K562 (cell line): ENCODE measurements at regions not wholly inside any gene's neighbourhood (a gene's known extent, or its start where the extent isn't known, plus 50 kb on each side); places are given as distances from the start of the nearest gene placed in this dataset.

Experiments used
- FOXA1 ChIP-seq: fragments of 450-650 bp; IDR thresholded peaks from 2 replicates; pipeline ENCODE4 v1.6.1; 2016; ENCODE audit warnings: mild to moderate bottlenecking, borderline replicate concordance
- PHF21A ChIP-seq: fragments of 450-650 bp; IDR thresholded peaks from 2 replicates; pipeline ENCODE4 v1.6.1; 2017; ENCODE audit warnings: low read depth, borderline replicate concordance
- TF ChIP-seq, protein P1 (sequence below): fragments of 450-650 bp; conservative IDR thresholded peaks from 2 replicates; pipeline ENCODE4 v1.6.1; 2016; ENCODE audit warnings: missing genetic modification characterization, low read depth, mild to moderate bottlenecking, control low read depth, missing compliant biosample characterization
- TF ChIP-seq, protein P2 (sequence below): sonication (generic); formaldehyde crosslinking; IDR thresholded peaks from 2 replicates; pipeline ENCODE4 v1.8.1; 2023; ENCODE audit warnings: mild to moderate bottlenecking, missing genetic modification reagents
- TF ChIP-seq, protein P3 (sequence below): fragments of 250-450 bp; sonication (Bioruptor Pico); IDR thresholded peaks from 2 replicates; pipeline ENCODE4 v1.4.0; 2020
- TF ChIP-seq, protein P4 (sequence below): fragments of 450-650 bp; IDR thresholded peaks from 2 replicates; pipeline ENCODE4 v1.6.1; 2016; ENCODE audit warnings: low read depth

DNA sequence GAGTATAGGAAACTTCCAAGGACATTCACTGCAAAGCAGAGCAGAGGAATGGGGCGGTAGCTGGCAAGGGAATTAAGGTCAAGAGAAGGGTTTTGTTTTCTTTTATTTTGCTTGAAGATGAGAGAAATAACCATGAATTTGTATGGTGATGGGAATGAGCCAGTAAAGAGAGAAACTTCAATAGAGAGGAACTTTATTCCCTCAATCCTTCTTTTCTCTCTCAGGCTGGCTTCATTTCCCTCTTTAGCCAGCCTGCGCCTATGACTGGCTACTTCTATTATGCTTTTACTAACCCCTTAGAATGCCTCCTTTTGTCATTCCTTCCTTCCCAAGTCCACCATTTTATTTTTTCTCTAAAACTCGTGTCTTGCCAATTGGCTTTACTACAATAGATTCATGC, 101.4 kb upstream of the CEP85L start (continued):
- TF ChIP-seq, protein P1, sequence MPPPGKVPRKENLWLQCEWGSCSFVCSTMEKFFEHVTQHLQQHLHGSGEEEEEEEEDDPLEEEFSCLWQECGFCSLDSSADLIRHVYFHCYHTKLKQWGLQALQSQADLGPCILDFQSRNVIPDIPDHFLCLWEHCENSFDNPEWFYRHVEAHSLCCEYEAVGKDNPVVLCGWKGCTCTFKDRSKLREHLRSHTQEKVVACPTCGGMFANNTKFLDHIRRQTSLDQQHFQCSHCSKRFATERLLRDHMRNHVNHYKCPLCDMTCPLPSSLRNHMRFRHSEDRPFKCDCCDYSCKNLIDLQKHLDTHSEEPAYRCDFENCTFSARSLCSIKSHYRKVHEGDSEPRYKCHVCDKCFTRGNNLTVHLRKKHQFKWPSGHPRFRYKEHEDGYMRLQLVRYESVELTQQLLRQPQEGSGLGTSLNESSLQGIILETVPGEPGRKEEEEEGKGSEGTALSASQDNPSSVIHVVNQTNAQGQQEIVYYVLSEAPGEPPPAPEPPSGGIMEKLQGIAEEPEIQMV (tag), result no peak
- TF ChIP-seq, protein P2, sequence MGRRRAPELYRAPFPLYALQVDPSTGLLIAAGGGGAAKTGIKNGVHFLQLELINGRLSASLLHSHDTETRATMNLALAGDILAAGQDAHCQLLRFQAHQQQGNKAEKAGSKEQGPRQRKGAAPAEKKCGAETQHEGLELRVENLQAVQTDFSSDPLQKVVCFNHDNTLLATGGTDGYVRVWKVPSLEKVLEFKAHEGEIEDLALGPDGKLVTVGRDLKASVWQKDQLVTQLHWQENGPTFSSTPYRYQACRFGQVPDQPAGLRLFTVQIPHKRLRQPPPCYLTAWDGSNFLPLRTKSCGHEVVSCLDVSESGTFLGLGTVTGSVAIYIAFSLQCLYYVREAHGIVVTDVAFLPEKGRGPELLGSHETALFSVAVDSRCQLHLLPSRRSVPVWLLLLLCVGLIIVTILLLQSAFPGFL, result no peak
- no peak for TF ChIP-seq FOXA1
- TF ChIP-seq, protein P3, sequence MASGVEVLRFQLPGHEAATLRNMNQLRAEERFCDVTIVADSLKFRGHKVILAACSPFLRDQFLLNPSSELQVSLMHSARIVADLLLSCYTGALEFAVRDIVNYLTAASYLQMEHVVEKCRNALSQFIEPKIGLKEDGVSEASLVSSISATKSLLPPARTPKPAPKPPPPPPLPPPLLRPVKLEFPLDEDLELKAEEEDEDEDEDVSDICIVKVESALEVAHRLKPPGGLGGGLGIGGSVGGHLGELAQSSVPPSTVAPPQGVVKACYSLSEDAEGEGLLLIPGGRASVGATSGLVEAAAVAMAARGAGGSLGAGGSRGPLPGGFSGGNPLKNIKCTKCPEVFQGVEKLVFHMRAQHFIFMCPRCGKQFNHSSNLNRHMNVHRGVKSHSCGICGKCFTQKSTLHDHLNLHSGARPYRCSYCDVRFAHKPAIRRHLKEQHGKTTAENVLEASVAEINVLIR (CRISPR knock-in tag), result no peak
- no peak for TF ChIP-seq PHF21A
- TF ChIP-seq, protein P4, sequence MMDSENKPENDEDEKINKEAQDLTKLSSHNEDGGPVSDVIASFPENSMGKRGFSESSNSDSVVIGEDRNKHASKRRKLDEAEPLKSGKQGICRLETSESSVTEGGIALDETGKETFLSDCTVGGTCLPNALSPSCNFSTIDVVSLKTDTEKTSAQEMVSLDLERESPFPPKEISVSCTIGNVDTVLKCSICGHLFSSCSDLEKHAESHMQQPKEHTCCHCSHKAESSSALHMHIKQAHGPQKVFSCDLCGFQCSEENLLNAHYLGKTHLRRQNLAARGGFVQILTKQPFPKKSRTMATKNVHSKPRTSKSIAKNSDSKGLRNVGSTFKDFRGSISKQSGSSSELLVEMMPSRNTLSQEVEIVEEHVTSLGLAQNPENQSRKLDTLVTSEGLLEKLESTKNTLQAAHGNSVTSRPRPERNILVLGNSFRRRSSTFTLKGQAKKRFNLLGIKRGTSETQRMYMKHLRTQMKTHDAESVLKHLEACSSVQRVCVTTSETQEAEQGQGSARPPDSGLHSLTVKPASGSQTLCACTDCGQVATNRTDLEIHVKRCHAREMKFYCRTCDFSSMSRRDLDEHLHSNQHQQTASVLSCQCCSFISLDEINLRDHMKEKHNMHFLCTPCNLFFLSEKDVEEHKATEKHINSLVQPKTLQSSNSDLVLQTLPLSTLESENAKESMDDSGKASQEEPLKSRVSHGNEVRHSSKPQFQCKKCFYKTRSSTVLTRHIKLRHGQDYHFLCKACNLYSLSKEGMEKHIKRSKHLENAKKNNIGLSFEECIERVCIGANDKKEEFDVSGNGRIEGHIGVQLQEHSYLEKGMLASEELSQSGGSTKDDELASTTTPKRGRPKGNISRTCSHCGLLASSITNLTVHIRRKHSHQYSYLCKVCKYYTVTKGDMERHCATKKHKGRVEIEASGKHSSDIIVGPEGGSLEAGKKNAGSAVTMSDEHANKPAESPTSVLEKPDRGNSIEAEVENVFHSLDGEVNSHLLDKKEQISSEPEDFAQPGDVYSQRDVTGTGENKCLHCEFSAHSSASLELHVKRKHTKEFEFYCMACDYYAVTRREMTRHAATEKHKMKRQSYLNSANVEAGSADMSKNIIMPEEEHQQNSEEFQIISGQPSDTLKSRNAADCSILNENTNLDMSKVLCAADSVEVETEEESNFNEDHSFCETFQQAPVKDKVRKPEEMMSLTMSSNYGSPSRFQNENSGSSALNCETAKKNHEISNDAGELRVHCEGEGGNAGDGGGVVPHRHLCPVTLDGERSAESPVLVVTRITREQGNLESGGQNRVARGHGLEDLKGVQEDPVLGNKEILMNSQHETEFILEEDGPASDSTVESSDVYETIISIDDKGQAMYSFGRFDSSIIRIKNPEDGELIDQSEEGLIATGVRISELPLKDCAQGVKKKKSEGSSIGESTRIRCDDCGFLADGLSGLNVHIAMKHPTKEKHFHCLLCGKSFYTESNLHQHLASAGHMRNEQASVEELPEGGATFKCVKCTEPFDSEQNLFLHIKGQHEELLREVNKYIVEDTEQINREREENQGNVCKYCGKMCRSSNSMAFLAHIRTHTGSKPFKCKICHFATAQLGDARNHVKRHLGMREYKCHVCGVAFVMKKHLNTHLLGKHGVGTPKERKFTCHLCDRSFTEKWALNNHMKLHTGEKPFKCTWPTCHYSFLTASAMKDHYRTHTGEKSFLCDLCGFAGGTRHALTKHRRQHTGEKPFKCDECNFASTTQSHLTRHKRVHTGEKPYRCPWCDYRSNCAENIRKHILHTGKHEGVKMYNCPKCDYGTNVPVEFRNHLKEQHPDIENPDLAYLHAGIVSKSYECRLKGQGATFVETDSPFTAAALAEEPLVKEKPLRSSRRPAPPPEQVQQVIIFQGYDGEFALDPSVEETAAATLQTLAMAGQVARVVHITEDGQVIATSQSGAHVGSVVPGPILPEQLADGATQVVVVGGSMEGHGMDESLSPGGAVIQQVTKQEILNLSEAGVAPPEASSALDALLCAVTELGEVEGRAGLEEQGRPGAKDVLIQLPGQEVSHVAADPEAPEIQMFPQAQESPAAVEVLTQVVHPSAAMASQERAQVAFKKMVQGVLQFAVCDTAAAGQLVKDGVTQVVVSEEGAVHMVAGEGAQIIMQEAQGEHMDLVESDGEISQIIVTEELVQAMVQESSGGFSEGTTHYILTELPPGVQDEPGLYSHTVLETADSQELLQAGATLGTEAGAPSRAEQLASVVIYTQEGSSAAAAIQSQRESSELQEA, result no peak
- TF ChIP-seq, all 486 proteins: peak for 0
